ENCODE measurements at regions not wholly inside any gene's neighbourhood (a gene's known extent, or its start where the extent isn't known, plus 50 kb on each side); places are given as distances from the start of the nearest gene placed in this dataset.

DNA sequence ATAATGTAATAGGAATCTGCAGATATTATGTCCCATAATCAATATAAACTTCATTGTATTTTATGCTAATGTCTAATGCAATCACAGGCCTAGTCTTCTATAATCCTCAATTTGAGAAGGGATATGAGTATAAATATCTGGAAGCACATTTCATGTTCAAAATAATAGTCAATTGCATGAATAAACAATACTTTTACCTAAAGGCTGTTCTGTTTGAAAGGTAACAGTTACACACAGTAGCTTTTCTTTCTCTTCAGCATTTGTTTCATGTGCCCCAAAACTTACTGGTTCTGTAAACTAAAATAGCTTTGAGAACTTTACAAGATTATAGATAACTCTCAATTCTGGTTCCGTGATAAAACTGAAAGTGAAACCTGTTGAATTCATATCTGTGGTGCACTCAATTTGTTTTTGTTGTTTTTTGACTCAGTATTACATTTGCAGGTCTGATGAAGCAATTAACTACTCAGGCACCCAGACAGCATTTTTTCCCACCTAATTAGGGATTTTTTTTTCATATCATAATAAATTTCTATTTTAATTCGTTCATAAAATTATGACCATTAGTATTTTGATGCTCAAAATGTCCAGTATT lies 1193.8 kb downstream of the SLITRK1 start:
- no peak for DNase-seq

DNA sequence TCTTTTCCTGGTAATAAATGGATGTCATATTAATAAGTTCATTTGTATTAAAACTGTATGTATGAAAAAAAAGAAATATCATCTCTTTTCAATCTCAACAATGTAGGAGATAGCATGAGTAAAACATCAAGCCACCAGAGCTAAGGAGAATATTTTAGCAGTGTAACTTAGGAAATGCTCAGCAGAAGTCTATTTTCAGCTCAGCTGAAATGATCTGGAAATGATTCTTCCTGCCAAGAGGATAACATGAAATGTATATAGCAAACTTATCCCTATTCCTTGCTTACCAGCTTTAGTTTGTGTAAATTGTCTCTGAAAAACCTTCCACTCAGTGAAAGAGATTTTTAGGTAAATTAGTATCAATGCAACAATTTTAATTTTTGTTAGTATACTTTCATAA lies 1194.4 kb downstream of the SLITRK1 start:
- DNase-seq: no peak

- no peak for DNase-seq
Measured at GRCh38 chr13:82681535-82681934, 1200.7 kb downstream of the SLITRK1 start.

DNA sequence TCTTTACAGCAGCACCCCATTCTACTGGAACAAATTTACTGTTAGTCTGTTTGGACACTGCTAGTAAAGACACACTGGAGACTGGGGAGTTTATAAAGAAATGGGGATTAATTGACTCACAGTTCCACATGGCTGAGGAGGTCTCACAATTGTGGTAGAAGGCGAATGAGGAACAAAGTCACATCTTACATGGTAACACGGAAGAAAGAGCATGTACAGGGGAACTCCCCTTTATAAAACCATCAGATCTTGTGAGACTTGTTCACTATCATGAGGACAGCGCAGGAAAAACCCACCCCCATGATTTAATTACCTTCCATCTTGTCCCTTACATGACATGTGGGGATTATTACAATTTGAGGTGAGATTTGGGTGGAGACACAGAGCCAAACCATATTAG lies 1204.2 kb downstream of the SLITRK1 start:
- DNase-seq: no peak

GRCh38 chr13:82675024-82675423 lies 1207.2 kb downstream of the SLITRK1 start:
- DNase-seq: no peak

GRCh38 chr13:82674546-82674945 lies 1207.7 kb downstream of the SLITRK1 start:
- no peak for DNase-seq

DNA sequence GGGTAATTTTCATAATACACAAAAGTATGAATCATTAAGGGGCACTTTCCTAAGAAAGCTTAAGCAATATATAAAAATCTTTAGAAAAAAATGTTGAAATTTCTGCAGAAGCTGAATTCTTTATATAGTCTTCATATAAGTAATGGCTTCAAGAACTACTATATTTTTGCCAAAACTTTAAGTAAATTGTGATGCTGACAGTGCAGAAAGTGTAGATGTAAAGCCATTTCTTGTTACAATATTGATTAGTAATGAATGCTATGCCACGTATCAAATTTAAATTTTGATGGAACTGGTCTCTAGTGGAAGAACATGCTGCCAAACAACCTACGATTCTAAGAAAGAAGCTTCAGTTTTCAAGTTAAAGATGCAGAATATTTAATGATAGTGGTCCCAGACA lies 1210.0 kb downstream of the SLITRK1 start:
- no peak for DNase-seq

- DNase-seq: no peak
Measured at GRCh38 chr13:82664183-82664582, 1218.1 kb downstream of the SLITRK1 start.

GRCh38 chr13:82661126-82661525 lies 1221.1 kb downstream of the SLITRK1 start:
- no peak for DNase-seq

DNA sequence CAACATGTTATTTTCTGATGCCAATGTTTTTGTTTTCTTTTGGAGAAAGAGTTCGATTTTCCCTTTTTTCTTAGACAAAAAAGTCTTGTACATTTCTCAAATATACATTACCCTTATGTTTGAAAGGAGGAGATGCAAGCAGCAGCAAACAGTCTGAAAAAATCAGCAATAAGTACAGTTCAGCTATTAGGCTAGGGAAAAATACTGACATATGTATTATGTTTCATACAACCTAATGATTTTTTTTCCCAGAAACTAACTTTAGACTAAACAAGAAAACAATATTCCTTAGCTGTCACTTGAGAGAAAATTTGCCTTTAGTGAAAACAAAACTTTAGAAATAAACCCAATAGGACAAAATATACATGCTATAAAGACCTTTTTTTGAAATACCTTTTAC lies 1223.5 kb downstream of the SLITRK1 start:
- DNase-seq: no peak

- DNase-seq: no peak
Measured at GRCh38 chr13:82657471-82657870, 1224.8 kb downstream of the SLITRK1 start.

GRCh38 chr13:82654861-82655855 lies 1227.1 kb downstream of the SLITRK1 start:
- DNase-seq: no peak

DNA sequence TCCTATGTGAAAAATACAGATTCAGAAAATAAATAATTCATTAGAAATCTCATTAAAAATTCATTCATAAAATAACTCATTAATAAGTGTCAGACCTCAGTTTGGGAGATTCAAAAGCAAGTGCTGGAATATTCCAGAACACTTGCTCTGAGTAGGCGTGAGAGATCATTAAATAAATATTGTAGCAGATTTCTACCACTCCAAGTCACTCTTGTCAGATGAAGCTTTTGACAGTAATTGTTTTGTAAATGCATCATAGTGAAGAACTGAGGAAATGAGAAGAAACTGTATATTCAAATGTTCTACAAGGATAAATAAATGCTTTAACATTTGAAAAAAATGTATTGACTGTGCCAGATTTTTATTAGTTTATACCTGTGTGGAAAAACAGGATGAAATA lies 1228.1 kb downstream of the SLITRK1 start:
- no peak for DNase-seq

DNA sequence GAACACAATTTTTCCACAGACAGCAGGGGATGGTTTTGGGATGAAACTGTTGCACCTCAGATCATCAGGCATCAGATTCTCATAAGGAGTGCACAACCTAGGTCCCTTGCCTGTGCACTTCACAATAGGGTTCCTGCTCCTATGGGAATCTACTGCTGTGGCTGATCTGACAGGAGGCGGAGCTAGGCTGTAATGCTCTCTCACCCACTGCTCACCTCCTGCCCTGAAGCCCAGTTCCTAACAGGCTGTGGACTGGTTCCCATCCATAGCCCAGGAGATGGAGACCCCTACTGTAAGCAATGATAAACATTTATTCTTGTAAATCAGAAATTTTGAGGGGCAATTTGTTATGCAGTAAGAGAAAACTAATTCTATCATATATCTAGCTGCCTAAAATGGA lies 1234.7 kb downstream of the SLITRK1 start:
- no peak for DNase-seq

DNA sequence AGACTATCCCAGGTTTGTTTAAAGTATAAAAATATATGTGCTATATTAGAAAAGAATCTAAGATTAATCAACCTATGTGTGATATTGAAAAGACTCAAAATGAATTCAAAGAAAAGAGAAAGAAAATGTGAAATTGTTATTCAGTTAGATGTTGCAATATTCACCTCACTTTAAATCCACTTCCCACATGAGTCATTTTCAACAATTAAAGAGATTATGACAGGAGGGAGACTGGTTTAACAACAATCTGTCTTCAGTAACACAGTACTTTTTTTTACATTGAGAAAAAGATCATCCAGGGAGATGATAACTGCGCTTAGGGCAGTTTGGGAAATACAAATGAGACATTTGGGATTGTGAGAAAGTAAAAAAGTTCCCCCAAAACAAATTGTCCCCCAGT lies 1246.2 kb downstream of the SLITRK1 start:
- no peak for DNase-seq

- no peak for DNase-seq
Measured at GRCh38 chr13:82634946-82635345, 1247.3 kb downstream of the SLITRK1 start.

DNA sequence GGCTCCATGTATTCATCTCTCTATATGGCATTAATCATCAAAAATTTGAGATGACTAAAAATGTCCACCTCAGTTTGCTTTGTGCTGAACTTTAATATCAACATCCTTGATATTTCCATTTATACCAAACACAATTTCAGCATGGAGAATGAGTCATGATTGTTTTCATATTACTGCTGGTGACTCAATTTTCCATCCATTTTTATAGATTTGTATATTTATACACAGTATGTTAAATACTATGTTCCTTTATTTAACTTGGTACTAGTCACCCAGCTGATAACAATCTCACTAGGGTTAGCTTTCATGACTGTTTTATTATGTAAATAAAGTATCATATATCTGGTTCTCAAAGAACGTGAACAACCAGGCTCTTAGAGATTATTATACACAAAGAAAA lies 1255.1 kb downstream of the SLITRK1 start:
- no peak for DNase-seq

- DNase-seq: no peak
Measured at GRCh38 chr13:82625717-82626116, 1256.6 kb downstream of the SLITRK1 start.

DNA sequence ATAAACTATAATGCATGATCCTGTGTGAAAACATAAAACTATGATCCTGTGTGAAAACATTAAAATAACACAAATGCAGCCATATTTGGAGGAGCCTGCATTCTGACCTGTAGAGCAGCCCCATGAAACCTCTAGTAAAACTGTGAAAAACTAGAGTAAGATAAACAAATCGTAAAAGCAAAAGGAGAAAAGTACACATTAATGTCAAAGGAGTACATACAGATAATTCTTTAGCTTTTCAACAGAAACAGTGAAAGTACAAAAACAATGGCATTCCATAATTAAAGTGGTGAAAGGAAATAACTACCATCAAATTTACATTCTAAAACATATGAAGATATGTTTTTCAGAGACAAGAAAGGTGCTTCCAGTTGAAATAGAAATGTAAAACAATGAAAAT lies 1267.2 kb downstream of the SLITRK1 start:
- no peak for DNase-seq

DNA sequence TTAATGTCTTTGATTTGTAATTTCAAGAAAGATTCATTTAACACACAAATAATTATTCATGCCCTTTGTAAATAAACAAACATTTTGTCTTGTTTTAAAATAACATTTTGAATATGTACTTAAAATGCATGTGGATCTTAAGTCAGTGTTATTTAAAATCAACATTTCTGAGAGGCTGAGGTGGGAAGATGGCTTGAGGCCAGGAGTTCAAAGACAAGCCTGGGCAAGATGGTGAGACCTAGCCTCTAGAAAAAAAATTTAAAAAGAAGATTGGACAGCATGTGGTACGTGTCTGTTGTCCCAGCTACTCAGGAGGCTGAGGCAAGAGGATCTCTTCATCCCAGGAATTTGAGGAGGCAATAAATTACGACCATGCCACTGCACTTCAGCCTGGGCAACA lies 1268.2 kb downstream of the SLITRK1 start:
- no peak for DNase-seq

DNA sequence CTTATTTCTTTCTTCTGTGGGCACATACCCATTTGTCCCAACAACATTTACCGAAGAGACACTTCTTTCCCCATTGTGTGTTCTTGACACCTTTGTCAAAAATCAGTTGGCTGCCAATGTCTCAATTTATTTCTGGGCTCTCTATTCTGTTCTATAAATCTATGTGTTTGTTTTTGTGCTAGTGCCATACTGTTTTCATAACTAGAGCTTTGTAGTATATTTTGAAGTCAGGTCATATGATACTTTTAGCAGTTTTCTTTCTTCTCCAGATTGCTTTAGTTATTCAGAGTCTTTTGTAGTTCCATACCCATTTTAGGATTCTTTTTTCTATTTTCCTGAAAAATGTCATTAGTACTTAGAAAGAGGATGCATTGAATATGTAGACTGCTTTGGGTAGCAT lies 1276.3 kb downstream of the SLITRK1 start:
- DNase-seq: no peak

DNA sequence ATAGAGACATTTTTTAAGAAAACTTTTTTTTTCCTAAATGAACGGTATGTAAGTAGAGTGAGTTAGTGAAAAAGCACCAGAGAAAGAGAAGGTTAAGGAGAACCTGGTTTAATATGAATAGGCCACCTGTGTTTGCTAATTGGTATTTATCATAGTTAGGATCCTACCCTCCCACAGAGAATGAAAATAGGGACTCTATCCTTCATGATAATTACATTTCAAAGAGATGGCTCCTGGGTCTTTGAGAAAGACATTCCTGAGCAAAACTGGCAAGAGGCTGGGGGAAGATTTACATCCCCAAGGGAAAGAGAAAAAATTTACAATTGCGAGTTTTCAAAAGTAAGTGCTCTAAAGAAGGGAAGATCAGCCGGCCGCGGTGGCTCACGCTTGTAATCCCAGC lies 1284.5 kb downstream of the SLITRK1 start:
- DNase-seq: no peak

DNA sequence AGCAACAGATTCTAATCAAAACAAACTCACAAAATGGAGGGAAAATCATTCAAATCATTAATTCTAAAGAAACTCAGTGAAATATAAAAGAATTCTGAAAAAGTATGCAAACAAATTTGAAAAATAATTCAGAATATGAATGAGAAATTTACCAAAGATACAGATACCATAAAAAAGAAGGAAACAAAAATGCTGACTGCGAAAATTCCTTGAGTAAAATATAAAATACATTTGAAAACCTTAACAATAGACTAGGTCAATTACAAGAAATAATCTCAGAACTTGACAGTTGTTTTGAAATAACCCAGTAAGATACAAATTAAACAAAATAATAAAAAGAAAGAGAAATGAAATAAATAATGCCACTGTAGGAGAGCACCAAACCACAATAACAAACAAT lies 1289.0 kb downstream of the SLITRK1 start:
- no peak for DNase-seq

DNA sequence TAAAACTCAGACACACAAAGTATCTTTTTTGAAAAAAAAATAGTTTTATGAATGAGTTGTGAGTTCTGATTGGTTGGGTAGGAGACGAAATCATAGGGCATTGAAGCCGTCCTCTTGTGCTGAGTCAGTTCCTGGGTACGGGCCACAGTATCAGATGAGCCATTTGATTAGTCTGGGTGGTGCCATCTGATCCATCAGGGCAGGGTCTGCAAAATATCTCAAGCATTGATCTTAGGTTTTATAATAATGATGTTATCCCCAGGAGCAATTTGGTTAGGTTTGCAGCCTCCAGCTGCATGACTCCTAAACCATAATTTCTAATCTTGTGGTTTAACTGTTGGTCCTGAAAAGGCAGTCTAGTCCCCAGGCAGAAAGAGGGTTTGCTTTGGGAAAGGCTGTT lies 1310.6 kb downstream of the SLITRK1 start:
- no peak for DNase-seq

Measured in left kidney (tissue), 1 donor.